ENCODE measurements at regions not wholly inside any gene's neighbourhood (a gene's known extent, or its start where the extent isn't known, plus 50 kb on each side); places are given as distances from the start of the nearest gene placed in this dataset.

- intact Hi-C loops (cut with DNase I, micrococcal nuclease): no loop called here
- TF ChIP-seq CTCF (IDR thresholded peaks at IDR 0.05): no peak
- ATAC-seq (no peak), DNase-seq (no peak)
- Histone ChIP-seq H3K4me3 (no peak overlapping the region), H3K4me1 (ENCODE audit: low read depth) (no peaks in the 10 kb centered on the region), H3K36me3 (ENCODE audit: low read depth) (no peaks in the 10 kb centered on the region), H3K9me3 (no peaks in the 10 kb centered on the region)
Observed at GRCh38 chr2:150569761-150570160, 82.3 kb upstream of the RND3 start.

GRCh38 chr2:150567771-150568301 lies 80.4 kb upstream of the RND3 start:
- no peak for DNase-seq
- intact Hi-C loops (cut with DNase I, micrococcal nuclease): no loop called here

GRCh38 chr2:150566289-150566688 lies 78.8 kb upstream of the RND3 start:
- no peaks in the 10 kb centered on the region for H3K4me1 ChIP-seq (ENCODE audit: low read depth)
- DNase-seq (no peak), ATAC-seq (no peak)
- TF ChIP-seq CTCF (IDR thresholded peaks at IDR 0.05): no peak
- intact Hi-C loops (cut with DNase I, micrococcal nuclease): no loop called here
- no peaks in the 10 kb centered on the region for H3K36me3 ChIP-seq (ENCODE audit: low read depth)
- H3K4me3 ChIP-seq: no peak overlapping the region
- H3K9me3 ChIP-seq: no peaks in the 10 kb centered on the region

More at GRCh38 chr2:150567771-150568301, 80.4 kb upstream of the RND3 start:
- H3K4me1 ChIP-seq (ENCODE audit: low read depth): no peaks in the 10 kb centered on the region
- no peak overlapping the region for H3K4me3 ChIP-seq
- no peak for TF ChIP-seq CTCF (IDR thresholded peaks at IDR 0.05)
- no peak for ATAC-seq
- no peaks in the 10 kb centered on the region for H3K36me3 ChIP-seq (ENCODE audit: low read depth)
- no peaks in the 10 kb centered on the region for H3K9me3 ChIP-seq

- no peak for TF ChIP-seq CTCF (IDR thresholded peaks at IDR 0.05)
- Histone ChIP-seq H3K4me1 (ENCODE audit: low read depth) (no peaks in the 10 kb centered on the region), H3K9me3 (no peaks in the 10 kb centered on the region), H3K4me3 (no peak overlapping the region), H3K36me3 (ENCODE audit: low read depth) (no peaks in the 10 kb centered on the region)
- no peak for DNase-seq
- intact Hi-C loops (cut with DNase I, micrococcal nuclease): no loop called here
- no peak for ATAC-seq
Observed at GRCh38 chr2:150561076-150561475, 73.6 kb upstream of the RND3 start.

GRCh38 chr2:150557020-150557600 lies 69.6 kb upstream of the RND3 start:
- H3K9me3 ChIP-seq: no peaks in the 10 kb centered on the region
- intact Hi-C loops (cut with DNase I, micrococcal nuclease): no loop called here
- no peak for ATAC-seq
- TF ChIP-seq CTCF (IDR thresholded peaks at IDR 0.05): no peak
- H3K36me3 ChIP-seq (ENCODE audit: low read depth): no peaks in the 10 kb centered on the region
- DNase-seq: no peak
- no peaks in the 10 kb centered on the region for H3K4me1 ChIP-seq (ENCODE audit: low read depth)
- no peak overlapping the region for H3K4me3 ChIP-seq

All from mucosa of descending colon (tissue), 3 donors.